Activated CD4-positive, alpha-beta T cell treated with anti-CD3 and anti-CD28 coated beads, Interleukin-2, amount 10 ng/mL, durations not matched to agents 24 days and 14 days (primary cell): ENCODE measurements at regions not wholly inside any gene's neighbourhood (a gene's known extent, or its start where the extent isn't known, plus 50 kb on each side); places are given as distances from the start of the nearest gene placed in this dataset.
"Not testable (repeated sequence)": the region's sequence is repeated elsewhere in the genome, so short reads cannot be mapped to it uniquely, and the experiment has no call there.

ENCODE experiments used
- DNase-seq: peaks from one replicate; pipeline ENCODE4 v3.0.0; 2022
- H3K27ac Mint-ChIP-seq: one replicate; pipeline ENCODE4 v1.8.0; 2022; ENCODE audit warnings: mild to moderate bottlenecking, mixed read lengths
- H3K27me3 Mint-ChIP-seq: one replicate; pipeline ENCODE4 v1.8.0; 2022; ENCODE audit warnings: mixed read lengths
- H3K36me3 Mint-ChIP-seq: one replicate; pipeline ENCODE4 v1.8.0; 2022; ENCODE audit warnings: low read depth, mild to moderate bottlenecking, mixed read lengths
- H3K4me1 Mint-ChIP-seq: one replicate; pipeline ENCODE4 v1.8.0; 2021; ENCODE audit warnings: mixed read lengths
- H3K4me3 Mint-ChIP-seq: one replicate; pipeline ENCODE4 v1.8.0; 2022; ENCODE audit warnings: mild to moderate bottlenecking, moderate library complexity, mixed read lengths
- H3K9me3 Mint-ChIP-seq: one replicate; pipeline ENCODE4 v1.8.0; 2021; ENCODE audit warnings: mixed read lengths
- intact Hi-C: fragments of 100-400 bp; cut with micrococcal nuclease; formaldehyde crosslinking; loops from one replicate; pipeline ENCODE4 v1.15.1; 2023

DNA sequence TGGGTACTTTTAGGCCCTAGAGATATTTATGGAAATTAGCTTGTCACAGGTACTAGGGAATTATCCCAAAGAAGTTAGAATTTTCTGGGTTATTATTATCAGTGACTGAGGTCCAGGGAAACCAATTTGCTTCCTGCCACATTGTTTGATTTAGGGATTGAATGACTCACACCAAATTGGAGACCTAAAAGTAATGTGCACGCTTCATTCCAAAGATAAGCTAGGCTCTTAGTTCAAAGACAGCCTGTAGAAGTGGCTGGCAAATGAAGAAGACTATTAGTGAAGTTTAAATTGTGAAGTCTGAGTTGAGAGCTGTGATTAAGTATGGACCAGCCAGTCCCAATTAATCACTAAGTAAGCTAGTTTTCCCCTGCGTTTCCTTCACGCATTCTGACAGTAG is 188.1 kb upstream of the MYO3A start:
- Mint-ChIP-seq H3K9me3 (no peaks in the 10 kb centered on the region), H3K27ac (no peak overlapping the region), H3K4me3 (no peak overlapping the region), H3K27me3 (no peaks in the 10 kb centered on the region), H3K4me1 (no peaks in the 10 kb centered on the region), H3K36me3 (no peaks in the 10 kb centered on the region)
- intact Hi-C loops = no loop called here
- DNase-seq = no peak

DNA sequence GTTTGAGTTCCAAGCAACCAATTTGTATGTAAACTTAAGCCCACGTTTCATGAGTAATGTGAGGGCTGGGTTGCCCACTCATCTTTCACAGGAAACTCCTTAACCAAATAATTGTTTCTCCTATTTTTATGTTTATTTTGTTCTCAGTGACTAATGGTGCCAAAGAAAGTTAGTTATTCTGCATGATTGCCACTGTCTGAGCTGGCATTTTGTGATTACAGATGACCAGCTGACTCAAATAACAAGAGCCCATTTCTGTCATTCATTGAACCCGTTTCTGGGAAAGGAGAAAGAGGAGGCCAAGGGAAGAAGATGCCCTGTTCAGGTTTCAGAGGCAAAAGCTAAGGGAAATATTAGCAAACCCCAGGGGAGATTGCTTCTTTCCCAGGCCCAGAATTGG is 186.9 kb upstream of the MYO3A start:
- Mint-ChIP-seq H3K36me3 (no peaks in the 10 kb centered on the region), H3K27me3 (no peaks in the 10 kb centered on the region), H3K4me1 (no peaks in the 10 kb centered on the region), H3K4me3 (no peak overlapping the region), H3K27ac (no peak overlapping the region), H3K9me3 (no peaks in the 10 kb centered on the region)
- intact Hi-C loops = no loop called here
- DNase-seq = no peak

DNA sequence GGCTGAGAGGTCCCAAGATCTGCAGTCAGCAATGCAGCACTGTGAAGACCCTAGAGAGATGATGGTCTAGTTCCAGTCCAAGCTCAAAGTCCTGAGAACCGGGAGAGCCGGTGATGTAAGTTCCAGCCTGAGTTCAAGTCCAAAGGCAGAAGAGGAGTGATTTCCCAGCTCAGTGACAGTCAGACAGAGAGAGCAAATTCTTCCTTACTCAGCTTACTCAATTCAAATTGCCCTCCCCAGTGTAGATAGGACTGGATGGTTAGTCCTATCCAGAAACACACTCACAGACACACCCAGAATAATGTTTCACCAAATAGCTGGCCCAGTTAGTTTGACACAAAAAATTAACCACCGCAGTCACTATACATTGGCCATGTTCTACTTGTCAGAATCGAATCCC is 185.5 kb upstream of the MYO3A start:
- no peaks in the 10 kb centered on the region for H3K4me1 Mint-ChIP-seq
- no peaks in the 10 kb centered on the region for H3K27me3 Mint-ChIP-seq
- no peak for DNase-seq
- H3K36me3 Mint-ChIP-seq = no peaks in the 10 kb centered on the region
- no peaks in the 10 kb centered on the region for H3K9me3 Mint-ChIP-seq
- H3K4me3 Mint-ChIP-seq = no peak overlapping the region
- intact Hi-C loops = no loop called here
- H3K27ac Mint-ChIP-seq = no peak overlapping the region

DNA sequence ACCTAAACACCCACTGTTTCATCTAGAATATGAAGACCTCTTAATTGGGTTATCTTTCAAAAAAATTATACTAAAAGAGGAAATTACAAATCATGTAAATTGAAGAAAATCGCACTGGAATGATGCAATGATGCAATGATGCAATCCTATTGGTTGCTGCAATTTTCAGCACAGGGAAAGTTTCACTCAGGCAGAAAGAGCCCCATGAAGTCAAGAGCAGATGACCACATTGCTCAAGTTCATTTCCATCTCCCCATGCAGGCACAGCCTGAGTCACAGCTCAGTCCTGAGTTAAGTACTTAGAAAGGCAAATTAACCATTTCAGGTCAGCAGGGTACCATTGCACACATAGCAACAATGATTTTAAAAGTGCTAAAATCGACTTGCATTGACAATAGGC is 180.3 kb upstream of the MYO3A start:
- Mint-ChIP-seq H3K27me3 (no peaks in the 10 kb centered on the region), H3K4me3 (no peak overlapping the region), H3K4me1 (no peaks in the 10 kb centered on the region), H3K36me3 (no peaks in the 10 kb centered on the region), H3K9me3 (no peaks in the 10 kb centered on the region), H3K27ac (no peak overlapping the region)
- DNase-seq = no peak
- intact Hi-C loops = no loop called here

DNA sequence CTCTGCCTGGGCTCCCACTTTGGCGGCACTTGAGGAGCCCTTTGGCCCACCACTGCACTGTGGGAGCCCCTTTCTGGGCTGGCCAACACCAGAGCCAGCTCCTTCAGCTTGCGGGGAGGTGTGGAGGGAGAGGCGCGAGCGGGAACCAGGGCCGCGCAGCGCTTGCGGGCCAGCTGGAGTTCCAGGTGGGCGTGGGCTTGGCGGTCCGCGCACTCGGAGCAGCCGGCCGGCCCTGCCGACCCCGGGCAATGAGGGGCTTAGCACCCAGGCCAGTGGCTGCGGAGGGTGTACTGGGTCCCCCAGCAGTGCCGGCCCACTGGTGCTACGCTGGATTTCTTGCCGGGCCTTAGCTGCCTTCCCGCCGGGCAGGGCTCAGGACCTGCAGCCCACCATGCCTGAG is 178.2 kb upstream of the MYO3A start:
- DNase-seq, H3K36me3 Mint-ChIP-seq, H3K27ac Mint-ChIP-seq, H3K4me1 Mint-ChIP-seq, H3K4me3 Mint-ChIP-seq, H3K27me3 Mint-ChIP-seq, H3K9me3 Mint-ChIP-seq, intact Hi-C loops: not testable (repeated sequence)

DNA sequence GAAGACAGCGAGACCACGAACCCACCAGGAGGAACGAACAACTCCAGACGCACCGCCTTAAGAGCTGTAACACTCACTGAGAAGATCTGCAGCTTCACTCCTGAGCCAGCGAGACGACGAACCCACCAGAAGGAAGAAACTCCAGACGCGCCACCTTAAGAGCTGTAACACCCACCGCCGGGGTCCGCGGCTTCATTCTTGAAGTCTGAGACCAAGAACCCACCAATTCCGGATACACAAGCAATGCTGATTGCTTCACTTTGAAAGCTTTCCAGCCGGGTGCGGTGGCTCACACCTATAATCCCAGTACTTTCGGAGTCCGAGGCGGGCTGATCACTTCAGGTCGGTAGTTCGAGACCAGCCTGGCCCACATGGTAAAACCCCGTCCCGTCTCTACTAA is 177.2 kb upstream of the MYO3A start:
- Mint-ChIP-seq H3K36me3 (no peaks in the 10 kb centered on the region), H3K27ac (no peak overlapping the region), H3K27me3 (no peaks in the 10 kb centered on the region), H3K4me3 (no peak overlapping the region), H3K4me1 (no peaks in the 10 kb centered on the region), H3K9me3 (no peaks in the 10 kb centered on the region)
- DNase-seq = no peak
- intact Hi-C loops = no loop called here

DNA sequence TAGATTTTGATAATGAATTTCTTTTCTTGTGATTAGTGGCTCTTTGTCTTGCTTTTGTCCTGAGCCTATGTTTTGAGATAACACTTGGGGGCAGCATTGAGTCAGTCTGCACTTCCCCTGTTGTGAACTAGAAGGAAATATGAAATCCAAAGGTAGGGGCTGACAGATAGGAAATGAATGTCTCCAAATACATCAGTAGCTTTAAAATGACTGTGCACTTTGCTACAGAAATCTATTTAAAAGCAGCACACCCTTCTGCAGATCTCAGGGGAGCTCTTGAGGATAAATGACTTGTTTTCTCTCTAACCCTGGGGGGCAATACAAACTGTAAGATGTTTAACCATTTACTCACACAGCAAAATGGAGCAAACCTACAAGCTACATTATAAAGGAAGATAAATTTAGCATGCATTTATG is 176.0 kb upstream of the MYO3A start:
- H3K27ac Mint-ChIP-seq = no peak overlapping the region
- intact Hi-C loops = no loop called here
- no peaks in the 10 kb centered on the region for H3K9me3 Mint-ChIP-seq
- no peaks in the 10 kb centered on the region for H3K27me3 Mint-ChIP-seq
- no peak for DNase-seq
- H3K4me1 Mint-ChIP-seq = no peaks in the 10 kb centered on the region
- no peaks in the 10 kb centered on the region for H3K36me3 Mint-ChIP-seq
- no peak overlapping the region for H3K4me3 Mint-ChIP-seq

DNA sequence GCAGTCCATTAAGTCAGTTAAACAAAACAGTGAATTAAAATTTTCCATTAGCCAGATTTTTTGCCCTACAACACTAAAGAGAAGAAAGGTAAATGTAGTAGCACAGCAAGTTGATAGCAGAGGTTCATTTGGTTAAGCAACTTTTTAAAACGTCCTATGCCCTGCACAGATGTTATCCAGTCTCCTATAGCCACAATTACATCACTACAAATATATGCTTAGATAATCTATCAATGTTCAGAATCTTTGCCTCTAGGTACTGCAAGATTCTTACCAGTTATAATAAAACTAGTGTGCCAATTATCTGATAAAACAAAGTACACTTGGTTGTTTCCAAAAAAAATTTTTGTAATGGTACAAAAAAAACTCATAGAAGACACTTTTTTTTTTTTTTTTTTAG is 175.5 kb upstream of the MYO3A start:
- no peak for DNase-seq
- H3K4me3 Mint-ChIP-seq = no peak overlapping the region
- intact Hi-C loops = no loop called here
- H3K27me3 Mint-ChIP-seq = no peaks in the 10 kb centered on the region
- no peaks in the 10 kb centered on the region for H3K9me3 Mint-ChIP-seq
- no peaks in the 10 kb centered on the region for H3K4me1 Mint-ChIP-seq
- H3K27ac Mint-ChIP-seq = no peak overlapping the region
- H3K36me3 Mint-ChIP-seq = no peaks in the 10 kb centered on the region

DNA sequence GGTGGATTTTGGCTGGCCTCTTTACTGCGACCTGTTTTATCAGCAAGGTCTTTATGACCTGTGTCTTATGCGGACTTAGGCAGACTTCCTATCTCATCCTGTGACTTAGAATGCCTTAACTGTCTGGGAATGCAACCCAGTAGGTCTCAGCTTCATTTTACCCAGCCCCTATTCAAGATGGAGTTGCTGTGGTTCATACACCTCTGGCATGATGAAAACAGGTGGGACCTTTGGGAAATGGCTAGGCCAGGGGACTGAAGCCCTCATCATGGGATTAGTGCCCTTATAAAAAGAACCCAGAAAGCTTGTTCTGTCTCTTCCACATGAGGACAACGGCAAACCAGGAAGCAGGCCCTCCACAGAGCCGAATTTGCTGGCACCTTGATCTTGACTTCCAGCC is 172.1 kb upstream of the MYO3A start:
- H3K9me3 Mint-ChIP-seq = no peaks in the 10 kb centered on the region
- DNase-seq = no peak
- H3K36me3 Mint-ChIP-seq = no peaks in the 10 kb centered on the region
- H3K27me3 Mint-ChIP-seq = peaks cover 3% of the 10 kb centered on the region
- H3K27ac Mint-ChIP-seq = no peak overlapping the region
- intact Hi-C loops = no loop called here
- H3K4me1 Mint-ChIP-seq = no peaks in the 10 kb centered on the region
- H3K4me3 Mint-ChIP-seq = no peak overlapping the region

DNA sequence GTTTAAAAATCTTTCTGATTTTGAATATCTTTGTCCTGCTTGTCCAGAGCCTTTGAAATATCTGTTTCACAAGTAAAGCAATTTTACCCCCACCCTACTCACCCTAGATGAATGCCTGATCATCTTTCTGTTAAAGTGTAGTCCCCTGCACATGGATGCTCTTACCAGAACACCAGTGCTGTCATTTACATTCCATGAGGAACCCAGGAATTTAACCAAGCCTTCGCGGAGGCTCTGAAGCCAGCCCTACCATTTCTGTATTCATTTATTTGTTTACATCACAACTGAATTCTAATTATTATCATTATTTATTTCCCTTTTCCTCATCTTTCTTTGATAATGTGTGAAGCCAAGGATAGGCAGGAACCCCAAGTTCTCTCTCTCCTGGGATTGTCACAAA is 167.8 kb upstream of the MYO3A start:
- no peaks in the 10 kb centered on the region for H3K9me3 Mint-ChIP-seq
- no peak for DNase-seq
- H3K4me1 Mint-ChIP-seq = no peaks in the 10 kb centered on the region
- no peak overlapping the region for H3K4me3 Mint-ChIP-seq
- peaks cover 7% of the 10 kb centered on the region for H3K27me3 Mint-ChIP-seq
- H3K36me3 Mint-ChIP-seq = no peaks in the 10 kb centered on the region
- intact Hi-C loops = no loop called here
- no peak overlapping the region for H3K27ac Mint-ChIP-seq

DNA sequence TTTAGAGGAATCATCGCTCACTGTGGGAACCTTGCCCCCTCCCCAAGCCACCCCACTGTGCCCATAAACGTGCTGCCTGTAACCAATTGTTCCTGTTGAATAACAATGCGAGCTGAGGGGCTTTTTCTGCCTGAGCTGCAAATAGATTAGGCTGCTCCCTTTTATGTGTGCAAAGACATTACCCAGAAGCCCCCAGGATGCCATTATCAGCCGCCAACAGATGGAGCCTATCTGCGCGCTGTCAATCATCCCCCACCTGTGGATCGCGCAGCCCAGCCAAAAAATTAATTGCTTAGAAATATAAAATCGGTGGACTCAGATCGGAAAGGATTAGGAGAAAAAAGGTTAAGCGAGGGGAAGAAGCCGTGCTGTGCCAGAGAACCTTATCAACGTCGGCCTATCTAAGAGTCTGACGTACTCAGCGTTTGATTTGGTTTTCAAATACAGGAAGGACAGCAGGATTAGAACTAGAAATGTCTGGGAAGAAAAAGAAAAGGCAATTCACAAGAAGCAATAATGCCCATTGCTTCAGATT is 167.3 kb upstream of the MYO3A start:
- no peak for DNase-seq
- Mint-ChIP-seq H3K27me3 (peaks cover 7% of the 10 kb centered on the region), H3K27ac (no peak overlapping the region), H3K36me3 (no peaks in the 10 kb centered on the region), H3K4me1 (no peaks in the 10 kb centered on the region), H3K9me3 (no peaks in the 10 kb centered on the region), H3K4me3 (no peak overlapping the region)
- intact Hi-C loops = no loop called here

DNA sequence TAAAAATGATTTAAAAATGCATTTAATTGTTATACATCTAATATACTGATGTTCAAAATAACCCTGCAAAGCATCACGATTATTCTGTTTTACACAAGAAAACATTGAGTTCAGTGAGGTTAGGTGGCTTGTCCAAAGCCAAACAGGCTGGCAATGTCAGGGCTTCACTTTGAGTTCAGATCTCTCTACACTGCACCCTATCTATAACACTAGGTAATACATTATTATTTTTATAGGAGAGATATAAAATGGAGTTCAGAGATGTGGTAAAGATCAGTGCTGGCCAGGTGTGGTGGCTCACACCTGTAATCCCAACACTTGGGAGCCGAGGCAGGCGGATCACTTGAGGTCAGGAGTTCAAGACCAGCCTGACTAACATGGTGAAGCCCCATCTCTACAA is 165.9 kb upstream of the MYO3A start:
- no peaks in the 10 kb centered on the region for H3K9me3 Mint-ChIP-seq
- DNase-seq = no peak
- H3K36me3 Mint-ChIP-seq = no peaks in the 10 kb centered on the region
- no peak overlapping the region for H3K4me3 Mint-ChIP-seq
- H3K27me3 Mint-ChIP-seq = peaks cover 7% of the 10 kb centered on the region
- H3K27ac Mint-ChIP-seq = no peak overlapping the region
- intact Hi-C loops = no loop called here
- H3K4me1 Mint-ChIP-seq = no peaks in the 10 kb centered on the region

DNA sequence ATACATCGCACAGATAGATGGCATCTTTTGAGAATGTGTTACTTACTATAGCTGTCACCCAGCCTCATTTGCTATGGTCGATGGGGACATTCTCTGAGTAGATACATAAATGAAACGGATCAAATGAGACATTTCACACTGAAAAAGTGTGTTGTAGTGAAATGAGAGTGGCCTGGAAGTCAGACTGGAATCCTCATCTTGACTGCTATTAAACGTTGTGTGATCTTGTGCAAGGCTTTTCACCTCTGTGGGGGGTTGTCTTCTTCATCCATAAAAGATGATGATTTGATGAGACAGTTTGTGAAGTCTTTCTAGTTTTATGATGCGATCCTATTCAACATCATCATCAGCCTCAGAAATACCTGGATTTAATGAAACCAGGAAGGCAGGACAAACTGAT is 155.4 kb upstream of the MYO3A start:
- H3K36me3 Mint-ChIP-seq = no peaks in the 10 kb centered on the region
- H3K4me3 Mint-ChIP-seq = no peak overlapping the region
- H3K27ac Mint-ChIP-seq = no peak overlapping the region
- no peaks in the 10 kb centered on the region for H3K9me3 Mint-ChIP-seq
- H3K4me1 Mint-ChIP-seq = no peaks in the 10 kb centered on the region
- no peaks in the 10 kb centered on the region for H3K27me3 Mint-ChIP-seq
- DNase-seq = no peak
- intact Hi-C loops = no loop called here

DNA sequence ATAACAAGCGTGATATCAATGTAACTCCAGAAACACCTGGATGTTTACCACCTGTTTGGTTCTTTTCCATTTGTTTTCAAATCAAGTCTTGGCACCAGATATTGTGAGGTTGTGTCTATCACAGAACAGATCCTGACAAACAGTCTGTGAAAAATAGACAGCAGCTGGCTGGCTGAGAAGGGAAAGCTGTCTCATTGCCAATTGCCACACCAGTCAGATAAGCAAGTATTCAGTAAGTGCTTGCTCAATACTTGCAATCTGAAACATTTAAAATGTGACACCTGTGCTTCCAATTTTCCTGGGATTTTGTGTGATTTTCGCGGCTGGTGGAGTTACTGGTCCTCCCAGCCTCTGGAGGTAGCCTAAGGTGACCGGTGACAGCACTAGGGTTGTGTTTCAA is 147.9 kb upstream of the MYO3A start:
- Mint-ChIP-seq H3K9me3 (no peaks in the 10 kb centered on the region), H3K4me3 (no peak overlapping the region), H3K27ac (no peak overlapping the region), H3K36me3 (no peaks in the 10 kb centered on the region), H3K27me3 (no peaks in the 10 kb centered on the region), H3K4me1 (no peaks in the 10 kb centered on the region)
- no peak for DNase-seq
- intact Hi-C loops = no loop called here

DNA sequence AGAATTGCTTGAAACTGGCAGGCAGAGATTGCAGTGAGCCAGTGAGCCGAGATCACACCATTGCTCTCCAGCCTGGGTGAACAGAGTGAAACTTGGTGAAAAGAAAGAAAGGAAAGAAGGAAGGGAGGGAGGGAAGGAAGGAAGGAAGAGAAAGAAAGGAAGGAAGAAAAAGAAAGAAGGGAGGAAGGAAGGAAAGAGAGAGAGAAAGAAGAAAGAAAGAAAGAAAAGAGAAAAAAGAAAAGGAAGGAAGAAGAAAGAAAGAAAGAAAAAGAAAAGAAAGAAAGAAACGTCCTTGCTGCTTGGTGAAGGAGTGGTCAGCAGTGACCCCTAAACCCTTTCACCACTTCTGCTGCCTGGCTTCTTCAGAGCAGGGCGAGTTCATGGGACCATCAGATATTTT is 147.1 kb upstream of the MYO3A start:
- no peaks in the 10 kb centered on the region for H3K9me3 Mint-ChIP-seq
- no peaks in the 10 kb centered on the region for H3K27me3 Mint-ChIP-seq
- no peaks in the 10 kb centered on the region for H3K4me1 Mint-ChIP-seq
- no peak for DNase-seq
- H3K36me3 Mint-ChIP-seq = no peaks in the 10 kb centered on the region
- no peak overlapping the region for H3K27ac Mint-ChIP-seq
- H3K4me3 Mint-ChIP-seq = no peak overlapping the region
- intact Hi-C loops = no loop called here
